NCI-H146 treated with DMSO at 0.1 percent for 48 hours (cell line): ENCODE measurements at regions not wholly inside any gene's neighbourhood (a gene's known extent, or its start where the extent isn't known, plus 50 kb on each side); places are given as distances from the start of the nearest gene placed in this dataset.

Source experiments
- DNase-seq: peaks from one replicate; lab custom pipeline; 2025; ENCODE audit not compliant: unreplicated experiment; lab: John Stamatoyannopoulos, UW

- no peak for DNase-seq
Observed at GRCh38 chr4:164293743-164294142, 460.2 kb upstream of the SMIM31 start.

GRCh38 chr4:164301430-164301829, 452.5 kb upstream of the SMIM31 start:
- no peak for DNase-seq

- no peak for DNase-seq
Observed at GRCh38 chr4:164304101-164304639, 449.8 kb upstream of the SMIM31 start.

- no peak for DNase-seq
Observed at GRCh38 chr4:164304861-164305260, 449.1 kb upstream of the SMIM31 start.

GRCh38 chr4:164307262-164307661, 446.7 kb upstream of the SMIM31 start:
- DNase-seq: no peak

GRCh38 chr4:164312671-164313070, 441.3 kb upstream of the SMIM31 start:
- DNase-seq: no peak

- DNase-seq: no peak
Observed at GRCh38 chr4:164313853-164314252, 440.1 kb upstream of the SMIM31 start.

- peak; percentile 11 for DNase-seq
Observed at GRCh38 chr4:164318350-164318749, 435.6 kb upstream of the SMIM31 start.

GRCh38 chr4:164319688-164320087, 434.2 kb upstream of the SMIM31 start:
- DNase-seq: no peak

- no peak for DNase-seq
Observed at GRCh38 chr4:164320847-164321246, 433.1 kb upstream of the SMIM31 start.

GRCh38 chr4:164326056-164326455, 427.9 kb upstream of the SMIM31 start:
- no peak for DNase-seq

GRCh38 chr4:164337219-164337944, 416.5 kb upstream of the SMIM31 start:
- DNase-seq: no peak

GRCh38 chr4:164343472-164343976, 410.4 kb upstream of the SMIM31 start:
- DNase-seq: no peak

GRCh38 chr4:164345756-164346155, 408.2 kb upstream of the SMIM31 start:
- DNase-seq: no peak

- DNase-seq: no peak
Observed at GRCh38 chr4:164350061-164350460, 403.9 kb upstream of the SMIM31 start.

GRCh38 chr4:164350716-164351115, 403.2 kb upstream of the SMIM31 start:
- DNase-seq: peak; percentile 2

GRCh38 chr4:164357957-164358356, 396.0 kb upstream of the SMIM31 start:
- DNase-seq: no peak

- no peak for DNase-seq
Observed at GRCh38 chr4:164358400-164358799, 395.5 kb upstream of the SMIM31 start.

GRCh38 chr4:164359881-164360280, 394.1 kb upstream of the SMIM31 start:
- DNase-seq: no peak

GRCh38 chr4:164368894-164369293, 385.0 kb upstream of the SMIM31 start:
- no peak for DNase-seq

GRCh38 chr4:164373021-164373420, 380.9 kb upstream of the SMIM31 start:
- DNase-seq: no peak

- DNase-seq: no peak
Observed at GRCh38 chr4:164377277-164377676, 376.7 kb upstream of the SMIM31 start.

- no peak for DNase-seq
Observed at GRCh38 chr4:164378361-164378760, 375.6 kb upstream of the SMIM31 start.
